Gastroesophageal sphincter (tissue), 4 donors: ENCODE measurements at regions not wholly inside any gene's neighbourhood (a gene's known extent, or its start where the extent isn't known, plus 50 kb on each side); places are given as distances from the start of the nearest gene placed in this dataset.

ENCODE experiments used
- ATAC-seq: fragments of 150-250 bp; one replicate; pipeline ENCODE4 v1.9.1; 2016; ENCODE audit warnings: mild to moderate bottlenecking, moderate library complexity
- H3K27ac ChIP-seq, 4 donors: fragments of 200-600 bp; sonication (generic) in 3 of 4; 1 replicate in 3 of 4; 2 replicates in 1 of 4; pipeline ENCODE4 v1.5.1; 2016 to 2019
- H3K27me3 ChIP-seq: fragments of 200-600 bp; sonication (generic); one replicate; pipeline ENCODE4 v1.5.1; 2019
- H3K36me3 ChIP-seq, 2 donors: fragments of 200-600 bp; sonication (generic); one replicate each; pipeline ENCODE4 v1.5.1; 2019; ENCODE audit warnings: control low read depth in 1 of 2
- H3K4me1 ChIP-seq, 3 donors: fragments of 200-600 bp; sonication (generic); 1 replicate in 2 of 3; 2 replicates in 1 of 3; pipeline ENCODE4 v1.5.1; 2016 to 2019; ENCODE audit warnings: control low read depth in 2 of 3
- H3K4me3 ChIP-seq, 2 donors: fragments of 200-600 bp; sonication (generic); one replicate each; pipeline ENCODE4 v1.5.1; 2019; ENCODE audit warnings: mild to moderate bottlenecking in 1 of 2, moderate library complexity in 1 of 2
- H3K9me3 ChIP-seq, 3 donors: fragments of 200-600 bp; sonication (generic); one replicate each; pipeline ENCODE4 v1.5.1; 2017 to 2019; ENCODE audit warnings: control low read depth in 2 of 3
- CTCF ChIP-seq, 4 experiments: fragments of 200-600 bp in 2 of 4; fragments of 450-650 bp in 2 of 4; sonication (generic) in 1 of 4; IDR thresholded peaks; one replicate each; pipeline ENCODE4 v1.5.1; 2017 to 2019; ENCODE audit warnings: antibody characterized with exemption in 4 of 4, mild to moderate bottlenecking in 2 of 4, moderate library complexity in 2 of 4
- EP300 ChIP-seq: sonication (generic); formaldehyde crosslinking; IDR thresholded peaks from one replicate; pipeline ENCODE4 v1.6.1; 2017; ENCODE audit warnings: antibody characterized with exemption, mild to moderate bottlenecking
- POLR2A ChIP-seq, 2 donors: fragments of 450-650 bp; IDR thresholded peaks; one replicate each; pipeline ENCODE4 v1.6.1; 2017; ENCODE audit warnings: antibody characterized with exemption in 2 of 2, mild to moderate bottlenecking in 2 of 2, moderate library complexity in 1 of 2
- POLR2AphosphoS5 ChIP-seq: sonication (generic); formaldehyde crosslinking; IDR thresholded peaks from one replicate; pipeline ENCODE4 v1.6.1; 2017; ENCODE audit warnings: antibody characterized with exemption
- WGBS, 2 donors: methylation state at CpG; one replicate each; pipeline ENCODE4 v1.1.5; 2018; ENCODE audit warnings: low coverage in 1 of 2; 5-methylcytosine and 5-hydroxymethylcytosine counted together

GRCh38 chr1:172867216-172867818, 183.4 kb downstream of the TNFSF18 start:
- Histone ChIP-seq H3K9me3 (no peaks in the 10 kb centered on the region), H3K27me3 (no peaks in the 10 kb centered on the region), H3K4me1 (no peaks in the 10 kb centered on the region), H3K4me3 (no peak overlapping the region), H3K27ac (no peak overlapping the region), H3K36me3 (no peaks in the 10 kb centered on the region)
- TF ChIP-seq POLR2AphosphoS5 (no peak), POLR2A (IDR thresholded peaks at IDR 0.05) (no peak), EP300 (no peak), CTCF (IDR thresholded peaks at IDR 0.05) (no peak)
- no peak for ATAC-seq
- whole genome bisulfite sequencing, 2 donors = 87 to 88% methylated on average over 2 of the region's 2 CpGs

GRCh38 chr1:172870901-172871606, 179.7 kb downstream of the TNFSF18 start:
- TF ChIP-seq EP300 (no peak), POLR2A (IDR thresholded peaks at IDR 0.05) (no peak), POLR2AphosphoS5 (no peak), CTCF (IDR thresholded peaks at IDR 0.05) (no peak)
- Histone ChIP-seq H3K4me3 (no peak overlapping the region), H3K27me3 (no peaks in the 10 kb centered on the region), H3K27ac (no peak overlapping the region), H3K36me3 (no peaks in the 10 kb centered on the region), H3K4me1 (no peaks in the 10 kb centered on the region), H3K9me3 (no peaks in the 10 kb centered on the region)
- no peak for ATAC-seq

GRCh38 chr1:172874950-172875349, 175.8 kb downstream of the TNFSF18 start:
- Histone ChIP-seq H3K4me1 (no peaks in the 10 kb centered on the region), H3K4me3 (no peak overlapping the region), H3K36me3 (no peaks in the 10 kb centered on the region), H3K9me3 (no peaks in the 10 kb centered on the region), H3K27ac (no peak overlapping the region), H3K27me3 (no peaks in the 10 kb centered on the region)
- 43% methylated on average over 1 of the region's 1 CpG; no CpG with 5 or more reads in 1 of the 2 donors for WGBS, 2 donors
- TF ChIP-seq CTCF (IDR thresholded peaks at IDR 0.05) (no peak), POLR2A (IDR thresholded peaks at IDR 0.05) (no peak), EP300 (no peak), POLR2AphosphoS5 (no peak)
- ATAC-seq = no peak

- Histone ChIP-seq H3K4me1 (no peaks in the 10 kb centered on the region), H3K9me3 (no peaks in the 10 kb centered on the region), H3K36me3 (no peaks in the 10 kb centered on the region), H3K4me3 (no peak overlapping the region), H3K27ac (no peak overlapping the region), H3K27me3 (no peaks in the 10 kb centered on the region)
- ATAC-seq = no peak
- TF ChIP-seq CTCF (IDR thresholded peaks at IDR 0.05) (no peak), EP300 (no peak), POLR2A (IDR thresholded peaks at IDR 0.05) (no peak), POLR2AphosphoS5 (no peak)
Measured at GRCh38 chr1:172875892-172876291, 174.8 kb downstream of the TNFSF18 start.

- TF ChIP-seq POLR2A (IDR thresholded peaks at IDR 0.05) (no peak), EP300 (no peak), POLR2AphosphoS5 (no peak), CTCF (IDR thresholded peaks at IDR 0.05) (no peak)
- H3K27me3 ChIP-seq = no peaks in the 10 kb centered on the region
- no peak overlapping the region for H3K4me3 ChIP-seq
- no peak for ATAC-seq
- no peaks in the 10 kb centered on the region for H3K9me3 ChIP-seq
- H3K36me3 ChIP-seq = no peaks in the 10 kb centered on the region
- H3K4me1 ChIP-seq = peaks cover 0 to 22% (median 2%) of the 10 kb centered on the region in 3 donors
- H3K27ac ChIP-seq = no peak overlapping the region
Measured at GRCh38 chr1:172882385-172882784, 168.4 kb downstream of the TNFSF18 start.
